Liver (tissue), 8 donors: ENCODE measurements at regions not wholly inside any gene's neighbourhood (a gene's known extent, or its start where the extent isn't known, plus 50 kb on each side); places are given as distances from the start of the nearest gene placed in this dataset.

Experiments
- DNase-seq: peaks from one replicate; pipeline ENCODE4 v3.0.0-alpha.2; 2017; ENCODE audit warnings: low spot score
- H3K27ac ChIP-seq, 2 donors: one replicate each; pipeline ENCODE4 v1.7.0; 2013; ENCODE audit warnings: inconsistent platforms in 2 of 2, low read length in 2 of 2, control low read depth in 1 of 2, low read depth in 1 of 2, mild to moderate bottlenecking in 1 of 2
- H3K27me3 ChIP-seq, 4 donors: one replicate each; pipeline versions ENCODE4 v1.6.1 to v1.7.0; 2013; ENCODE audit warnings: low read length in 3 of 4, inconsistent platforms in 1 of 4, mild to moderate bottlenecking in 1 of 4, moderate library complexity in 1 of 4; ENCODE audit not compliant: control insufficient read depth in 4 of 4, insufficient read depth in 4 of 4
- H3K36me3 ChIP-seq, 4 donors: one replicate each; pipeline versions ENCODE4 v1.6.1 to v1.7.0; 2013; ENCODE audit warnings: low read length in 3 of 4, mild to moderate bottlenecking in 3 of 4, low read depth in 1 of 4, moderate library complexity in 1 of 4; ENCODE audit not compliant: control insufficient read depth in 4 of 4, insufficient read depth in 3 of 4
- H3K4me1 ChIP-seq, 4 donors: one replicate each; pipeline versions ENCODE4 v1.6.1 to v1.7.0; 2013; ENCODE audit warnings: low read length in 3 of 4, mild to moderate bottlenecking in 3 of 4, moderate library complexity in 1 of 4; ENCODE audit not compliant: control insufficient read depth in 4 of 4, insufficient read depth in 4 of 4
- H3K4me3 ChIP-seq, 3 donors: one replicate each; pipeline versions ENCODE4 v1.6.1 to v1.7.0; 2013; ENCODE audit warnings: low read length in 3 of 3, control low read depth in 1 of 3, low read depth in 1 of 3, mild to moderate bottlenecking in 1 of 3
- H3K9ac ChIP-seq, 2 donors: one replicate each; pipeline ENCODE4 v1.7.0; 2013; ENCODE audit warnings: low read length in 2 of 2, mild to moderate bottlenecking in 2 of 2, moderate library complexity in 2 of 2, control low read depth in 1 of 2, low read depth in 1 of 2
- H3K9me3 ChIP-seq, 4 donors: one replicate each; pipeline versions ENCODE4 v1.6.1 to v1.7.0; 2013; ENCODE audit warnings: low read length in 3 of 4; ENCODE audit not compliant: control insufficient read depth in 4 of 4
- ATF3 ChIP-seq: IDR thresholded peaks from 2 replicates; pipeline ENCODE4 v1.6.1; 2016; ENCODE audit warnings: antibody characterized with exemption
- CTCF ChIP-seq: fragments of 150-350 bp; IDR thresholded peaks from 2 replicates; pipeline ENCODE4 v1.5.1; 2017; ENCODE audit warnings: improper control_type of control experiment, low read depth, low read length; ENCODE audit not compliant: missing input control
- EGR1 ChIP-seq, 2 donors: IDR thresholded peaks; 2 replicates each; pipeline ENCODE4 v1.6.1; 2016 to 2018; ENCODE audit warnings: antibody characterized with exemption in 2 of 2, low read depth in 2 of 2
- FOXA1 ChIP-seq: IDR thresholded peaks from 2 replicates; pipeline ENCODE4 v1.6.1; 2016; ENCODE audit warnings: antibody characterized with exemption
- FOXA2 ChIP-seq: IDR thresholded peaks from 2 replicates; pipeline ENCODE4 v1.6.1; 2016; ENCODE audit warnings: antibody characterized with exemption
- GABPA ChIP-seq, 2 donors: IDR thresholded peaks in 1 of 2; conservative IDR thresholded peaks in 1 of 2; 2 replicates each; pipeline ENCODE4 v1.6.1; 2016; ENCODE audit warnings: antibody characterized with exemption in 2 of 2, mild to moderate bottlenecking in 1 of 2, moderate library complexity in 1 of 2
- HNF4A ChIP-seq, 2 donors: conservative IDR thresholded peaks; 2 replicates each; pipeline ENCODE4 v1.6.1; 2016; ENCODE audit warnings: antibody characterized with exemption in 2 of 2, mild to moderate bottlenecking in 2 of 2
- HNF4G ChIP-seq: IDR thresholded peaks from 2 replicates; pipeline ENCODE4 v1.6.1; 2016; ENCODE audit warnings: antibody characterized with exemption
- JUND ChIP-seq, 2 donors: IDR thresholded peaks; 2 replicates each; pipeline ENCODE4 v1.6.1; 2016; ENCODE audit warnings: antibody characterized with exemption in 2 of 2
- MAX ChIP-seq: IDR thresholded peaks from 2 replicates; pipeline ENCODE4 v1.6.1; 2016; ENCODE audit warnings: antibody characterized with exemption
- NR2F2 ChIP-seq: IDR thresholded peaks from 2 replicates; pipeline ENCODE4 v1.6.1; 2016; ENCODE audit warnings: antibody characterized with exemption
- RAD21 ChIP-seq, 2 donors: IDR thresholded peaks; 2 replicates each; pipeline ENCODE4 v1.6.1; 2016; ENCODE audit warnings: antibody characterized with exemption in 2 of 2, mild to moderate bottlenecking in 2 of 2
- REST ChIP-seq: IDR thresholded peaks from 2 replicates; pipeline ENCODE4 v1.6.1; 2016; ENCODE audit warnings: antibody characterized with exemption, mild to moderate bottlenecking
- RXRA ChIP-seq, 2 donors: IDR thresholded peaks; 2 replicates each; pipeline ENCODE4 v1.6.1; 2017 to 2018; ENCODE audit warnings: antibody characterized with exemption in 2 of 2, mild to moderate bottlenecking in 1 of 2
- SP1 ChIP-seq: IDR thresholded peaks from 2 replicates; pipeline ENCODE4 v1.6.1; 2018; ENCODE audit warnings: antibody characterized with exemption, mild to moderate bottlenecking
- TAF1 ChIP-seq: conservative IDR thresholded peaks from 2 replicates; pipeline ENCODE4 v1.6.1; 2016; ENCODE audit warnings: antibody characterized with exemption, mild to moderate bottlenecking
- YY1 ChIP-seq: IDR thresholded peaks from 2 replicates; pipeline ENCODE4 v1.6.1; 2016; ENCODE audit warnings: antibody characterized with exemption, mild to moderate bottlenecking
- ZBTB33 ChIP-seq: IDR thresholded peaks from 2 replicates; pipeline ENCODE4 v1.6.1; 2016; ENCODE audit warnings: antibody characterized with exemption
- WGBS: extraction: QIAGEN DNeasy Blood & Tissue Kit; methylation state at CpG from one replicate; pipeline ENCODE4 v1.1.7; 2013; 5-methylcytosine and 5-hydroxymethylcytosine counted together
- donor health status: healthy.
- donor health status: healthy.
- donor health status: healthy.
- donor health status: healthy.
- donor health status: healthy.

DNA sequence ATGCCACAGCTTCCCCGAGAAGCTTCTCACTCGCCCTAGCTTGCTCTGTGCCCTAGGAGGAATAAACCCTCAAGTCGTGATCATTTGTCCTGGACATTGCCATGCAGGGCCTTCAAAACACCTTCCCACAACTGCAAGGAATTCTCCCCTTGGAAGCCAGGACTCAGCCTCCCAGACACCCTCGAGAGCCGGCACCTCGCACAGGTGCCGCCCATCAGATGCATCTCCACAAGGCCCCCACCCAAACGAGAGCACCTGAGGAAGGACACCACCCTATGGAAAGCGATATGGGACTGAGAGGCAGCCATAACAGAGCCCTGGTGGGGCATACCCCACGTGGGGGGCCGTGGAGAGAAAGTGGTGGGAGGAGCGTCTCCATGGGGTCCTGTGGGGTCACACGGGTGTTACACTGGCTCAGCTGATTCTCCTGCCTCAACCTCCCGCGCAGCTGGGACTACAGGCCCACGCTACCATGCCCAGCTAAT, 77.6 kb upstream of the FOXK1 start:
- H3K27me3 ChIP-seq, result no peaks in the 10 kb centered on the region
- TF ChIP-seq FOXA2 (no peak), JUND (IDR thresholded peaks at IDR 0.05) (no peak), TAF1 (no peak), YY1 (no peak), HNF4A (conservative IDR thresholded peaks at IDR 0.05) (no peak), SP1 (no peak), ZBTB33 (no peak), GABPA (IDR thresholded peaks at IDR 0.05 in 1 of 2, conservative IDR thresholded peaks at IDR 0.05 in 1 of 2) (no peak), ATF3 (no peak), NR2F2 (no peak), FOXA1 (no peak), MAX (no peak), REST (no peak), RXRA (IDR thresholded peaks at IDR 0.05) (no peak), EGR1 (IDR thresholded peaks at IDR 0.05; ENCODE audit: low read depth in 2 of 2) (no peak), CTCF (no peak), RAD21 (IDR thresholded peaks at IDR 0.05) (no peak), HNF4G (no peak)
- no peak overlapping the region for H3K9ac ChIP-seq
- DNase-seq, result no peak
- no peak overlapping the region for H3K4me3 ChIP-seq
- 82% methylated on average over 16 of the region's 16 CpGs for WGBS
- no peak overlapping the region for H3K27ac ChIP-seq
- no peaks in the 10 kb centered on the region for H3K36me3 ChIP-seq
- H3K4me1 ChIP-seq, result no peaks in the 10 kb centered on the region
- no peaks in the 10 kb centered on the region for H3K9me3 ChIP-seq
